Left renal pelvis (tissue), 4 donors: ENCODE measurements at regions not wholly inside any gene's neighbourhood (a gene's known extent, or its start where the extent isn't known, plus 50 kb on each side); places are given as distances from the start of the nearest gene placed in this dataset.

Source experiments
- DNase-seq, 4 donors: peaks; one replicate each; pipeline ENCODE4 v3.0.0-alpha.2; 2013; ENCODE audit warnings: low read depth in 4 of 4, low spot score in 3 of 4

DNA sequence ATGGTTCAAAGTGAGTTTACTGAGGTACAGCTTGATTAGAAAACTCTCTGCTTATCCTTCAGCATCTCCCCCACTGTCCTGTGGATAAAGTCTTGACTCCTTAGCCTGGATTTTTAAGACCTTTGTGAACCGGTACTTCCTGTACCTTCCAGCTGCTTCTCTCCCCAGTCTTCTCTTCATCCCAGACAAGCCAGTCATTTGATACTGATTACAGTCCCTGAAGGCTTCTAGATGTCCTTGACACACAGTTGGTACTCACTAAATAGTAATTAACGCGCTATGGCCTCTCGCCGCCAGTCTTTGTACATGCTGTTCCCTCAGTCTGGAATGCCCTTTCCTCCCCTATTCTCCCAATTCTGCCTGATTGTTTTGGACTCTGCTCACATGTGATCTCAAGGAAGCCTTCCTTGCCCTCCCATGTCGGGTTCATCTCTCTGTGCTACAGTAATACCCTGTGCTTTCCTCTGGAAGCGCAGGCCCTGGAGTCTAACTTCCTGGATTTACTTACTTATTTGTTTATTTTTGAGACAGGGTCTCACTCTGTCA lies 50.6 kb upstream of the PTGR2 start:
- no peak for DNase-seq

DNA sequence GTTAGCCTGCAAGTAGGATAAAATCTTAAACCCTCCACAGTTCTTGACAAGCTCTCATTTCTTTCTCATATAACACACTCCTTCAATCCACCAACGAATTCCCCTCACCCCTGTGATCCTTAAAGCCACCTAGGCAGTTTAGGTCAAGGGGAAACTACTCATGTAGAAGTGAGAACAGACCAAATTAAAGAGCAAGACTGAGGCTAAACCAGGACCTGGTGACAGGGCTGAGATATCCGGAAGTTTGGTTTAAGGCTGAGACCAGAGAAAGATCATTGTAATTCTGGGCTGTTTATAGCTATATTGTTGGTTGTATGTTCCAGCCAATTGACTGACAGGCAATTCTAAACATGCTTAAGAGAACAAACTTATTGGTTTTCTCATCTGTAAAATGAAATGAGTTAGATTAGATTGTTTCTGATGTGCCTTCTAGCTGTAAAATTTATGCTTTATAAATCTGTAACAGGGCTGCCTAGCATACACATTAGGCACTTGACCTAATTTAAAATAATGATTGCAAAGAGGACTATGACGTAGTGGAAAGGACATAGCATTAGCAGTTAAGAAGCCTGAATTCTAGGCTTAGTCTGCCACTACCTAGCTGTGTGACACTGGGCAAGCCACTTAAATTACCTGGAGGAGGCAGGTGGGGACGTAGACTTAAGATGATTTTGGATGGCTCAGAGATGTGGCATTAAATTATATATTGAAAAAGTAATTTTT lies 53.9 kb upstream of the PTGR2 start:
- no peak for DNase-seq

DNA sequence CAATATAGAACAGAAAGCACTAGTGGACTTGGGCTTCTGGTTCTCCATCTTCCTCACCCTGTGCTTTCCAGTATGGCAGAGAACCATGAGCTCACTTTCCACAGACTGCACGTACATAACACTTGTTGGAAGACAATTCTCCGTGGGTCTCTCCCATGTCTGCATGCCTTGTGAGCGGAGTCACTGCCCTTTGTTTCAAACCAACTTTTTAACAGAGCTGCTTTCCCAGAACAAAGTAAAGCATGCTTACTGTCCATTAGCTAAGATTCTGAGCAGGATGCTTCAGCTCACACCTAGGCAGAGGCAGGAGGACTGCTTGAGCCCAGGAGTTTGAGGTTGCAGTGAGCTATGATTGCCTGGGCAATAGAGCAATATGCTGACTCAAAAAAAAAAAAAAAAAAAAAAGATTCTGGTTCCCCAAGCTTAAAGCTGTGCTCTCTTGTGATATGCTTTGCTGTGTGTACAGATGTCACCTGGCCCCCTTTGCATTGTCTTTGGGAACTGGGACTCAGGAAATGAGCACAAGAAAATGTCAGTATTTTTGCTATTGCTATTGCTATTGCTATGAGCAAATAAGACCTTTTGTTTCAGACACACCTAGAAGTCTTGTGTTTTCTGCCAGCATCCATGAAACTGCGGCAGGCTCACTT lies 54.6 kb upstream of the PTGR2 start:
- no peak for DNase-seq

DNA sequence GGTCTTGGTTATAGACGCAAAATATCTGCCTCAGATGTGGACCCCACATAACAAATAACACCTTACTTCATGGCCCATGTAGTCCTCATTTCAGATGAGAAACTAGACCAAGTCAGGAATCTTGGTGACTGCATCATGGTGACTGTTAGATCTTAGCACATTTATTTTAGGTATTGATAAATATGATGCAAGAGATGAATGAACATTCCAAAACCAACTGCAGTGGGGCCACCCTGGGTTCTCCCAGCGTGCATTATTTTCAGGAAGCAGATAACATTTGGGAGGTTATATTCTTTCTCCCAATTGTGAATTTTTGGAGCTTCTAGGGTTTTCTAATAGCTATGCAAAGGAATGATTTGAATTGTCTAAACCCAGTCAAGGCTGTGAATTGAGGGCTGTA lies 55.2 kb upstream of the PTGR2 start:
- DNase-seq, result no peak

DNA sequence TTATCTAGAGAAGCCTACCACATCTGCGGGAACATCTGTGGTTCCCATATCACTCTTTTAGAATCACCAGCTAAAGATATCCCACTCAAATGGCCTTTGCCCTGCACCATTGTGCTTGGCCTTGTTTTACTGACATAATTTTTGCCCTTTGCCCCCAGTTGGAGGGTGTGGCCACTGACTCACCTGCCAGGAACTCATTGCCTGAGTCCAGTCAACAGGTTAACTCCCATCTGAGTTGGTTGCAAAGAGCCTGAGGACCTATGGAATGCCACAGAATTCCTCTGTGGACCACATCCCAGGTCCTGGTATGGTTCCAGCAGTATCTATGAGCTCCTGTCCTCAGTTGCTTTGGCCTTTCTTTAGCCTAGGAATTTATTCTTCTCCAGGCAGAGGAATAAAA lies 55.7 kb upstream of the PTGR2 start:
- no peak for DNase-seq

DNA sequence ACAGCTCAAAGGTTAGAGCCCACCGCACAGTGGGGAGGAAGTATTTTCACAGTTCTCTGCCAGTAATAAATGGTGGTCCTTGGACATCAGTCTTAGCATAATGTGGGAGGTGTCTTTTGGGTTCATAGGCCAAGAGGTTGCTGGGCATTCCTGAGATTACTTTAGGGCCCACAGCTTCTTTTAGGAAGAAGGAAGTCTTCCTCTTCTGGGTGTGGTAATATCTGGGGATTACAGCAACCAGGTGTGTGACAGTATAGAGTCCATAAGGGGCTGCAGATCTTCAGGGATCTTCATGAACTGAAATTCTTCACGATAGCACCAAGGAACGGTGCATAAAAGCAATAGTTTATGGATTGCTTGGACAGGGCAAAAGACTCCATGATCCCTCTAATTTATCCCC lies 56.2 kb upstream of the PTGR2 start:
- DNase-seq, result no peak

DNA sequence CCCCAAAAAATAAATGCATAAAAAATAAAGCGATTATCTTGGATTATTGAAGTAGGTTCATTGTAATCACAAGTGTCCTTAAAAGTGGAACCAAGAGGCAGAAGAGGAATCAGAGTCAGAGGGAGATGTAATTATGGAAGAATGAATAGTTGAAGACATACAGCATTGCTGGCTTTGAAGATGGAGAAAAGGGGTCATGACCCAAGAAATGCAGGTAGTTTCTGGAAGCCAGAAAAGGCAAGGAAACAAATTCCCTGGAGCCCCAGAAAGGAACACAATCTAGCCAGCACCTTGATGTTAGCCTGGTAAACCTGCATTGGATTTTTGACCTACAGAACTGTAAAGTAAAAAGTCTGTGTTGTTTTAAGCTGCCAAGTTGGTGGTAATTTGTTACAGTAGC lies 57.5 kb upstream of the PTGR2 start:
- DNase-seq, result no peak

DNA sequence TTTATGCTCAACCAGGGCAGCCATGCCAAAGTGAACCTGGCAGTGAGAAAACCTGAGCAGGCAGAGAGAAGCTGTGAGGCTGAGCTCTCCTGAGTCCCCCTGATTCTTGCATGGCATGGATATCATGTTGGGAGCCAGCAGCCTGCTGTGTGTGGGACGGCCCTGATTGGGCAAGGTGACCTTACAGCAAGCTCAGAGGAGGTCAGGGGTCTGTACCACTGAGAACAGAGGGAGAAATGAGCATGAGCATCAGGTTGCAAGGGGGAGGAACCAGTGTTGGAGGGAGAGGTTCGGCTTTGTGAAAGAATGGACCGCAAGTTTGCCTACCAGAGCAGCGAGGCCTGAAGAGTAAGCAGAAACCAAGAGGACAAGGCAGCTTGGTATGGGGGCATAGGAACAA lies 59.1 kb upstream of the PTGR2 start:
- DNase-seq, result no peak

DNA sequence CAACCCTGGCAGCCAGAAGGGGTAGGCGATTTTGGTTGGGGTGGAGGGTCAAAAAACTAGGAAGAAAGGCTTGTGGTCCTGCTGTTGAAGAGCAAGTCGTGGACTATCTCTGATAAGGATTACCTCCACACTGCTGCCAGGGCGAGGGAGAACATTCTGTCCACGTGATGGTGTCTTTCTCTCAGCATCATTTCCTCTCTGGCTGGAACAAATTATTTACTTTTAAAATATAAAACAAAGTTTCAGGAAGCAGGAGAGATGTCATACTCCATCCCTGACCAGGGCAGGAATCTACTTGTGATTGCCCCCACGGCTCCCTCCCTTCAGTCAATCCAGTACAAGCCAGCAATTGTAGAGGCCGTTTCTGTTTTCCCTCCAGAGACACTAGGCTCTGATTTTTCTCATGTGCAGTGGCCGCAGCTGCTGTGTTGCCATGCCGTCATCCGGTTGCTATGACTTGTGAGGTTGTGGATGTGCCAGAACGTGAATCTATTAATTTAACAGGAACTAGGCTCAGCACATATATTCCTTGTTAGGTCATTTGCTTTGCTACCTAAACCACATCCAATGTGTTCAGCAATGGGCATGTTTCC lies 61.5 kb upstream of the PTGR2 start:
- no peak for DNase-seq

DNA sequence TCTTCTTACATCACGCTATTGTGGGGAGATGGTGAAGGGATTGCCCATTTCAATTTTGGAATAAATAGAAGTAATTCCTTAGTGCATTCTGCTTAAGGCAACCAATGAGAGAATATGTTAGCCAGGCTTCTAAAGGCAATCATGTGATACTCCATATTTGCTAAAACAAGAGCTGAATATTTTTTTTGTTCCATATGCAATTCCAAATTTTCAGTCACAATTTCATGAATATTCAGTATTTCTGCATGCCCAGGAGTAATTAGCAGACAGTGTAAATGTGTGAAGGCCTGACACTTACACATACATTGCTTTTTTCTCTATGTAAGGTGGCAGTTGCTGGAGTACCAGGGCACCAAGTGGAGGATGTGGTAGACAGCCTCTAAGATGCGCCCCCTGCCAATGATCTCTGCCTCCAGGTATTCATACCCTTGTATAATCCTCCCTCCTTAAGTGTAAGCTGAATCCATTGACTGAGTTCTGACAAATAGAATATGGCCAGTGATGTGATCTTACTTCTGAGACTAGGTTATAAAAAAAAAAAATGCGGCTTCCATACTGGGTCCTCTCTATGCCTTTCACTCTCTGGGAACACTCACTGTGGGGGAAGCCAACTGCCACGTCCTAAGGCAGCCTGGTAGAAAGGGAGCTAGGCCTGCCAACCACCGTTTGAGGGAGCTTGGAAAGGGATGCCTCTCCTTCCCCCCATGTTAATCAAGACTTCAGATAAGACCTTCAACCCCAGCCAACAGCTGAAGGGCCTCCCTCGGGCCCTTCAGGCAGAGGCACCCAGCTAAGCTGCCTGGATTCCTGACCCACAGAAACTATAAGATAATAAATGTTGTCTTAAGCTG lies 62.7 kb upstream of the PTGR2 start:
- DNase-seq, result no peak

DNA sequence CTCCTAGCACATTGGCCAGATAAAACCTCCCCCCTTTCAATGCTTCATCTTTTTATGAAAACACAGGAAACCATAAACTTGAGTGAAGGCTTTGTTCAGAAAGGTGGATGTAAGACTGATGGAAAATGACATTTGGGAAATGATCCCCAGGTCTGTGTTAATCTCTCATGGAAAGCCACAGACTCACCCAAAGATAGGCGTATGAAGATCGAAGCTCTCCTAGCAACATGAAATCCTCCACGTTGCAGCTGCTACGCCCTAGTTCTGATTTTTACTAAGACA lies 63.4 kb upstream of the PTGR2 start:
- DNase-seq, result no peak

DNA sequence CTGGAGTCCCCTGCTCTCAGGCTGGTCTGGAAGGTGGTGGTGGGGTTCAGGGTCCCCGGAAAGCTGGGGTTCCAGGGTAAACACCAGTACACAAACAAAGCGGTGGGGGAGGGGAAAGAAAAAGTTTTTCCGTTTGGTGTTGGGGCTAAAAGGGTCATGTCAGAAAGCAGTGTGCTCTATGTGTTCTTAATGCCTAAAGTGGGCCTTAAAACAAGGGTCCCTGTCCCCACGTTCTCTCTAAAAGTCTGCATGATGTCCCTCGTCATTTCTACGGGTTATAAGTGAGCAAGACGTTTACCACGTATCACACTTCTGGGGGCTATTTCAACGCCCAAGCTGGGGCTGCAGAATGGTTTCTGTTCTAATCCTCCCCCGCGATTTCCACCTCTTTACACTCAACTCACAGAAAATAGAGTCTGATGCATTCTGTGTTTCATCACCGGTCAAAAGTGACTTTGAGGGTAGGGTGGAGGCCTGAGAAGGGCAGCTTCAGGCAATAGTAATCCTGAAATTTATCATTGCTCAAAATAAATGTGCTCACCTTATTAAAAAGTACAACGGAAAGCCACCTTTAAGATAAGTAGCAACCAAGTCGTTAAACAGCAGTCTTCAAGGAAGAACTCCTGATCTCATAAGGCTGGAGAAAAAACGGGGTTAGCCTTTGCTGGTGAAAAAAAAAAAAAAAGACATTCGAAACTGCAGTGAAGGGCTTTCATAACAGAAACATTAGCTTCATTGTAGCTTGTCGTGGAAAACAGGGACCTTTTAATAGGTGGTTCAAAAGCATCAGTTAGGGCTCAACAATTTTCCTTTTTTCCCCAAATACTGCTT lies 63.9 kb upstream of the PTGR2 start:
- no peak for DNase-seq

DNA sequence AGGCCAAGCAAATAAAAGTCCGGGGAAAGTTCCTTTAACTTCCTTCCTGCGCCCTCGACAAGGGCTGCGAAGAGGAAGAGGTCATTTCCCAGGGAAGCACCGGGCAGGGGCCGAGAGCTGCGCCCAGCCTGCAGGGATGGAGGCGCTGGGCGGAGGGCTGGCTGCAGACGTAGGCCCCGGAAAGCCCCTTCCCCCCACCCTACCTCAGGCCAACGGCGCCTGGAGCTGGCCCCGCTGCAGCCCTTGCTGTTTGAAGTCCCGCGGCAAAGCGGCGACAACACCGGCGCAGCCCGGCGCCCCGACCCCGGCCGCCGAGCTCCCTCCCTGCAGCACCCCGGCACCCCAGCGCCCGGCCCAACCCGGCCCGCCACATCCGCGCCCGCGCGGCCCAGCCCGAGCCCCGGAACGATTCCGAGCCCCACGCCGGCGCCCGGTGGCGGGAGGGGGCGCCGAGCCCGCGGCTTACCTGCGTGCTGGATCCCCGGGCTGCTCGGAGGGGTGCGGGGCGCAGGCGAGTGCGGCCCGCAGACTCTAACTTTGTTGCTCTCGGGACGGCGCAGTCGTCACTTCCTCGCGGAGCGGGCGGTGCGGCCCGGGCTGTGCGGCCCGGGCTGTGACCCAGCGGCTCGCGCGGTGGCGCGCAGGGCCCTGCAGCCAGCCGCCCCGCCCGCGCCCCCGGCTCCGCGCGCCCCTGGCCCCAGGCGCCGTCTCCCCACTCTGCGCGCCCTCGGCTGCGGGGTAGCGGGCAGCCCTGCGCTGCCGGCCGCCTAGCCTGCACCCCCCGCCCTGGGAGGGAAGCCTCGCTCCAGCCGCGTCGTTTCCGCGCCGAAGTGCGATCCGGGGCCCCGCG lies 64.8 kb upstream of the PTGR2 start:
- peak in 1 of 4 donors; percentile 36 for DNase-seq

DNA sequence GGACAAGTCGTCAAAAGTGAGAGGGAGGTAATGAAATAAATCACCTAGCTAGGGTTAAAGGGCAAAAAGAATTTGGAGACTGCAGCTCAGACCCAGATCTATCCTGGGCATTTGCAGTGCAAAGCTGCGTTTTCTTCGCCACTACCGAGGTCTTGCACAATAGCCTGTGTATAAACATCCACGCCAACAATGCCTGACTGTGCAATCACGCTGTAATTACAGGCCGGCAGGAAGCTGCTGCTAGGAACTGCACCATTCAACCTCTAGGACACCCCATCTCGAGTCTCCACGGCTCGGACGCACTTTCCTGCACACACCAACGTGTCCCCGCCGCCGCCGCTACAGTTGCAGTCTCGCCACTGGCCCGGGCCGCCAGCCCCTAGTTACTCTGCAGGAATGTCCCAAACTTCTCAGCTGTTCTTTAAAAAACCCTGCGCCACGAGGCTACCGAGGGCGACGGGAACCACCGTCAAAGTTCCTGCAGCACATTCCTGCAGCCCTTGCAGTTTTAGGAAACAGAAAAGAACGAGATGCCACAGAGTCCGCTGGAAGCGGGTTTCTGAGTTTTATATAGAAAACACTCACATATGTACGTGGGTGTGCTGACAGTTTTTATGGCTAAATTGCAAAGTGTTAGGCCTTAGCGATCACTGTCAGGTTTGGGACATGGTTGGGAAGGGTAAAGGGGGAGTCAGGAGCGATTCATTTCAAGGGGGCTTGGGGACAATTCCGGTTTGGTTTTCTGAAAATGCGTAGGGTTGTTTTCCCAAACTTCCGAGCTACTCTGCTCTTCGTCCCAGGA lies 65.6 kb upstream of the PTGR2 start:
- no peak for DNase-seq

DNA sequence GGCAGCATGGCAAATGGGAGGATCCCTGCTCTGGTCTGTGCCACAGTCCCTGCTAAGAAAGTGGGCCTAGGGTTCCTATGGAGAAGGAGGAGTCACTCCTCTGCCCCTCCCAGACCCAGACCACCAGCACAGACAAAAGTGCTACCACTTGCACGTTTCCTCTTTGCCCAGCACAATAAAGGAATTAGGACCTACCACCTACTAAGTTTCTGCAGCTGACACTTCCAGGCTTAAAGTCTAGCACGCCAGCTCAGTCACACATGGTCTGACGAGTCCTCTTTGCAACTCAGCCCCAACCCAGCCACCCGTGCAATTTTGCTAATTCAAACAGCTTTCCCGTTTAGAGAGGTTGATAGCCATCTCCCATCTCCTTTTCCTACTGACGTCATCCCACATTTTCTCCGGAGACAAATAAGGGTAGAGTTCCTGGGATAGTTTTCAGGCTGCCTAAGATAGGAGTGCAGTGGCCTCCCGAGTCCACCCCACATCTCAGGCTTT lies 66.2 kb upstream of the PTGR2 start:
- DNase-seq, result no peak

DNA sequence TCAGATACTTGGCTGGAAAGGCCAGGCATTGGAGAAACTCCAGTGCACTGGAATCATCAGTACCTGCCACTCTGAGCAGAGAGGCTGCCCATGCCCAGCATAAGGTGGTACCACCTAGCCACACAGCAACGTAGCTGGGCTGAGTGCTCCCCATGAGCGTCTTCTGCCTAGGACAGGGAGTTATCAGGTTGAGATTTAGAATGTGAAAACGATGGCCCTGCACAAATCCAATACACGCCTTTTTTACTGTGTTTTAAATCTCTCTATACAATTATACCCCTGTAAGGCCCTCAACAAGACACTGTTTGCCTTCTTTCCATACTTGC lies 66.7 kb upstream of the PTGR2 start:
- no peak for DNase-seq

DNA sequence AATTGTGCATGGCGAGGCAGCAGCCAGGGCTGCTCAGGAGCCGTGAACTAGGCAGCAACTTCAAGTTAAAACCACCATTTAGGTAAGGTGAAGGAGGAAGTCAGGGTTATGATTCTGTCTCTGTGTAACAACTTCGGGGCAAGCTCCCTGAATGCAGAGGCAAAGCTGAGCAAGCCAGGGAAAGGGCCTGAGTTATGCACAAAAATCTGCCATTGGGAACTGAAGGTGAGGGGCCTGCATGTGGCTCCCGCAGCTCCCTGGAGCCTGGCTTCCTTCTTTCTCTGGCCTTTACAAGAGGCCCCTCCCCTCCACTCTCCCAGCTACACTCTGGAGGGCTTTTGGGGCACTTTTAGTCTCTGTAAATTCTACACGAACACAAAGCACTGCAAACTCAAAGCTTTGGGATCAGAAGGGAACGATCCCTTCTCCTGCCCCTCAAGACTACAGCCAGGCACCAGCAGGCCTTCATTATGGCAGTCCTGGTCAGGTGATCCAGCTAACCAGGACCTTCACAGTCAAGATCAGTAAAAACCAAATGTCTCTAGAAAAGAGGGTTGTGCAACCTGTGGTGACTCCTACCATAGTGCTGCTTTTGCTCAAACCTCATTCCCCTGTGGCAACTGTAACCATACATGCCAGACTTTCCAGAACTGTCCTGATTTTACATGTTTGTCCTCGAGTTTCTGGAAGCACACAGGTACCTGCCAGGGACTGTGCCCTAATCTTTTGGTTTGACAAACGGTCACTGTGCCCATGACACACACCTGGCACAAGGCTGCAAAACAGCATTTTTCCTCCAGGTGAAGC lies 67.2 kb upstream of the PTGR2 start:
- no peak for DNase-seq
